OCI-LY7 (cell line): ENCODE measurements at regions not wholly inside any gene's neighbourhood (a gene's known extent, or its start where the extent isn't known, plus 50 kb on each side); places are given as distances from the start of the nearest gene placed in this dataset.

Experiments
- CTCF ChIP-seq: fragments of 200-600 bp; sonication (generic); conservative IDR thresholded peaks from 2 replicates; pipeline ENCODE4 v1.5.1; 2014; ENCODE audit warnings: mild to moderate bottlenecking, antibody characterized with exemption, low read length, moderate library complexity, mixed read lengths
- EZH2phosphoT487 ChIP-seq: fragments of 200-600 bp; sonication (generic); IDR thresholded peaks from 2 replicates; pipeline ENCODE4 v1.6.1; 2018; ENCODE audit warnings: low read depth, borderline replicate concordance, mild to moderate bottlenecking, mixed run types, antibody characterized with exemption, low read length, moderate library complexity, mixed read lengths

DNA sequence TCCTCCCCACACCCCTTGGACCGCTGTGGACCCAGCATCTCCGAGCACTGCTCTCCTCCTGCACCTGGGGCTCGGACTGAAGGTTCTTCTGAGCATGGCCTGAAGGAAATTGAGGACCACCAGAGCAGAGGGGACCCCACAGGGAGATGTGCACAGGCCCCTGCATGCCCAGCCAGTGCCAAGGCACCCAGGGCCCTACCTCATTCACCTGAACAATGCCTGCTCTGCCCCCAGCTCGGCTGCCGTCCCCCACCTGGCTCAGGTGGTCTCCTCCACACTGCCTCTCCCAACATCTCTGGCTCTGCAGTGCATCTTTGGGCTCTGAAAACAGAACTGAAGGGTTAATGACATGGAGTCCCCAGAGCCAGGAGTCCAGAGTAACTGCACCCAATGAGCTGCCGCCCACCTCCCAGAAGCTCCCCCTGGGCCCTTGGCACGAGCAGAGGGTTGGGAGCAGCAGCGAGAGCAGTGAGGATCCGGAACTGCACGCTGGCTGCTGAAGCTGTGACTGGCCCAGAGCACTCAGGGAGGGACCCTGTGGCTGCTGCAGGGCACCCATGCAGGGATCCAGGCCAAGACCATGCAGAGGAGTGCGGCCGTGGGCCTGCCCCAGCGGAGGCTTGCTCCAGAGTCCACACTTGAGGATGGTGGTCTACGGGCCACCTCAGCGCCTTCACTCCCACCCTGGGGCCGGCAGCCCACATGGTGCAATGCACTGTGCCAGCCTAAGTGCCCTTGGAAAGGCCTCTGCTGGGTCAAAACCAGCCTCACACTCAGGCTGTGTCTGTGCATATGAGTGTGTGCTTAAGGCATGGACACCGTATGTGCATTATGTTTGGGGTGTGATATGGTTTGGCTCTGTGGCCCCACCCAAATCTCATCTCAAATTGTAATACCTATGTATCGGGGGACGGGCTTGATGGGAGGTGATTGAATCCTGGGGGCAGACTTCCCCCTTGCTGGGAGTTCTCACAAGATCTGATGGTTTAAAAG, 686.1 kb downstream of the TBC1D22A start:
- TF ChIP-seq CTCF (no peak), EZH2phosphoT487 (no peak)
